AG10803 (cell line): ENCODE measurements at regions not wholly inside any gene's neighbourhood (a gene's known extent, or its start where the extent isn't known, plus 50 kb on each side); places are given as distances from the start of the nearest gene placed in this dataset.

Source experiments
- DNase-seq: peaks from one replicate; pipeline ENCODE4 v3.0.0; 2010; ENCODE audit warnings: low read depth
- H3K4me3 ChIP-seq: 2 replicates; pipeline ENCODE4 v1.5.1; 2011; ENCODE audit warnings: mild to moderate bottlenecking, low read length, control low read depth
- TF ChIP-seq, protein P1 (sequence below): conservative IDR thresholded peaks from 2 replicates; pipeline ENCODE4 v1.5.1; 2011; ENCODE audit warnings: mild to moderate bottlenecking, low read length, control low read depth, inconsistent platforms

DNA sequence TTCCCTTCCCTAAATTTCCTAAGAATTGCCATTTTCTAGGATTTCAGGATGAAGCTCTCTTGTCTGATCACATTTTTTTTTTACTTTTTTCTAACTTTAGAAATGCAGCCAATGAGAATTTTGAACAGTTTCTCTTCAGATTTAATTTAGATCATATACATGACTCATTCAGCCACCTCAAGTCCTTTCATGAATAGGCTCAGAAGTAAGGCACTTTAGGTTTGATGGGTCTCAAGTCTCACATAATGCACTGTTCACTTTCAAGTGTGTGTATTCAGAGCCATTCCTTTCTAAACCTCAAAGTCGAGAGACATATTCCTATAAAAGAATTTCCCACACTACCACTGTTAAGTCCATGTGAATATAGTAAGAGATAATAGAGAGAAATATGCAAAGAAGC, 614.1 kb upstream of the VRK2 start:
- TF ChIP-seq, protein P1, sequence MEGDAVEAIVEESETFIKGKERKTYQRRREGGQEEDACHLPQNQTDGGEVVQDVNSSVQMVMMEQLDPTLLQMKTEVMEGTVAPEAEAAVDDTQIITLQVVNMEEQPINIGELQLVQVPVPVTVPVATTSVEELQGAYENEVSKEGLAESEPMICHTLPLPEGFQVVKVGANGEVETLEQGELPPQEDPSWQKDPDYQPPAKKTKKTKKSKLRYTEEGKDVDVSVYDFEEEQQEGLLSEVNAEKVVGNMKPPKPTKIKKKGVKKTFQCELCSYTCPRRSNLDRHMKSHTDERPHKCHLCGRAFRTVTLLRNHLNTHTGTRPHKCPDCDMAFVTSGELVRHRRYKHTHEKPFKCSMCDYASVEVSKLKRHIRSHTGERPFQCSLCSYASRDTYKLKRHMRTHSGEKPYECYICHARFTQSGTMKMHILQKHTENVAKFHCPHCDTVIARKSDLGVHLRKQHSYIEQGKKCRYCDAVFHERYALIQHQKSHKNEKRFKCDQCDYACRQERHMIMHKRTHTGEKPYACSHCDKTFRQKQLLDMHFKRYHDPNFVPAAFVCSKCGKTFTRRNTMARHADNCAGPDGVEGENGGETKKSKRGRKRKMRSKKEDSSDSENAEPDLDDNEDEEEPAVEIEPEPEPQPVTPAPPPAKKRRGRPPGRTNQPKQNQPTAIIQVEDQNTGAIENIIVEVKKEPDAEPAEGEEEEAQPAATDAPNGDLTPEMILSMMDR, result no peak
- no peak for DNase-seq
- H3K4me3 ChIP-seq, result no peak overlapping the region

- peak; percentile 15 for DNase-seq
- no peak overlapping the region for H3K4me3 ChIP-seq
- TF ChIP-seq, protein P1, result no peak
Observed at GRCh38 chr2:57434441-57434840, 612.2 kb upstream of the VRK2 start.

DNA sequence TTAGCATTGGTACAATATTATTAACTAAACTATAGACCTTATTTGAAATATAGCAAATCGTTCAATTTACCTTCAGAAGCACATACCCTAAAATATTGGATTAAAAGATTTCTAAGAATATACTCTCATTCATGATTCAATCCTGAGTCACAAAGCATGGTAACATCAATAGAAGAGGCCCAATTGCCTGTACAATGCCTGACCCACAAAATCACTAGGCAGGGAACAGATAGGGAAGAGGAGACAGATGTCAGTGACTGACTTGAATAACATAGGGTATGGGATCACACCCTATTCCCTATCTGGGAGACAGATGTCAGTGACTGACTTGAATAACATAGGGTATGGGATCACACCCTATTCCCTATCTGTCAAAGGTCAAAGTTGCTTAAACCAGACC, 611.6 kb upstream of the VRK2 start:
- TF ChIP-seq, protein P1, result no peak
- no peak overlapping the region for H3K4me3 ChIP-seq
- DNase-seq, result no peak

GRCh38 chr2:57437077-57437476, 609.5 kb upstream of the VRK2 start:
- TF ChIP-seq, protein P1, result no peak
- DNase-seq, result no peak
- H3K4me3 ChIP-seq, result no peak overlapping the region

DNA sequence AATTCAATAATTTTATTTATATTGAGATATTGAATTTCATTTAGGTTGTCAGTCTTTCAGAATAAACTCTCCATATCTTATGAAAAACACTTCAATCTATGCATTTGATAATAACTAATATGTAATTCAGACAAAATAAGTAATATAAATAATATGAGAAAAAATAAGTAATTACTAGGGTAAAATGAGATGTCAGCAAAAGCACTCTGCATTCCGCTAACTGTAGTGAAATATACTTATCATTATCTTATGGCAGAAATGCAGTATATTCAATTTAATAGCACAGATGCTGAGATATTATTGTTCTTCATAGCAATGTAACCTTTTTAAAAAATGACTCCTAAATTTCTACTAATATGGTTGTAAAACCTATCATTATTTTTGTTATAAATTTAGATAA, 606.2 kb upstream of the VRK2 start:
- no peak overlapping the region for H3K4me3 ChIP-seq
- no peak for DNase-seq
- TF ChIP-seq, protein P1, result no peak

DNA sequence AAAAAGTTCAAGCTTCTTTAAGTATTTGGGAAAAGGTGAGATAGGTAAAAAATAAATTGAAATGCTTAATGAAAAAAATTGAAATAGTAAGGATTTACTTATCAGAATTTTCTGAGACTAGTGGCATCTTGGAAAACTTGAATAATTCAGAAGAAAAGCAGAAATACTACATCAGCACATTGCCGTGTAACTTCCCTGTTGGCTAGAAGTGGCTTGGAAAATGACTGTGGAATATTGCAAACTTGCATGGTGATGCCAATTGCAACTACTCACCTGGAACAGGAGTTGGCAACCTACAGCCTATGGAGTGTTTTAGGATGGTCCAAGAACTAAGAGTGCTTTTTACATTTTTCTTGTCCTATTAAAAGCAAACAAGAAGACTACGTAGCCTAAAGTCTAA, 603.5 kb upstream of the VRK2 start:
- H3K4me3 ChIP-seq, result no peak overlapping the region
- no peak for DNase-seq
- TF ChIP-seq, protein P1, result no peak

DNA sequence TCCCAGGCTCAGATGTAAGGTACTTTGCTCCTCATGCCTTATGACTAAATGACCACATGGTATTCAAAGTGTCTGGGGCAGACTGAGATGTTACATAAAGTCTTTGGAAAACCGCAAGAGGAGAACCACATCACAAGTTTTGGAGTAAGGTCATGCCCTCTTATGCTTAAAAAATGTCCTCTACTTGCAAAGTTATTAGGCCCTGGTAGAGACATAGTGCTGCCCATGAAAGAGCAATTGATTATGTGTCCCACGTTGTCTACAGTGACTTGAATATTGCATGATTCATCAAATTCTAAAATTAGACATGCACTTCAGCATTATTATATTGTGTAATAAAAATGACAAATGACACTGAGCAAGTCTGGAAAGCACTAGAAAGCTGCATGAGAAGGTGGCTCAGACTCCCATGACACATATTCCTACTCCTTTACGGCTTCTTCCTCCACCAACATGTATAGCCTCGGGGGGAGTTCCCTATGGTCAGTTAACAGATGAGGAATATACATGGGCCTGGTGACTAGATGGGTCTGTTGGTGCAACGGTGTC, 602.6 kb upstream of the VRK2 start:
- TF ChIP-seq, protein P1, result no peak
- DNase-seq, result peak; percentile 58
- H3K4me3 ChIP-seq, result no peak overlapping the region
